Fibroblast of skin of abdomen (primary cell): ENCODE measurements at regions not wholly inside any gene's neighbourhood (a gene's known extent, or its start where the extent isn't known, plus 50 kb on each side); places are given as distances from the start of the nearest gene placed in this dataset.
"Not testable (repeated sequence)": the region's sequence is repeated elsewhere in the genome, so short reads cannot be mapped to it uniquely, and the experiment has no call there.

Experiments
- DNase-seq: peaks from one replicate; pipeline ENCODE4 v3.0.0-alpha.2; 2013

DNA sequence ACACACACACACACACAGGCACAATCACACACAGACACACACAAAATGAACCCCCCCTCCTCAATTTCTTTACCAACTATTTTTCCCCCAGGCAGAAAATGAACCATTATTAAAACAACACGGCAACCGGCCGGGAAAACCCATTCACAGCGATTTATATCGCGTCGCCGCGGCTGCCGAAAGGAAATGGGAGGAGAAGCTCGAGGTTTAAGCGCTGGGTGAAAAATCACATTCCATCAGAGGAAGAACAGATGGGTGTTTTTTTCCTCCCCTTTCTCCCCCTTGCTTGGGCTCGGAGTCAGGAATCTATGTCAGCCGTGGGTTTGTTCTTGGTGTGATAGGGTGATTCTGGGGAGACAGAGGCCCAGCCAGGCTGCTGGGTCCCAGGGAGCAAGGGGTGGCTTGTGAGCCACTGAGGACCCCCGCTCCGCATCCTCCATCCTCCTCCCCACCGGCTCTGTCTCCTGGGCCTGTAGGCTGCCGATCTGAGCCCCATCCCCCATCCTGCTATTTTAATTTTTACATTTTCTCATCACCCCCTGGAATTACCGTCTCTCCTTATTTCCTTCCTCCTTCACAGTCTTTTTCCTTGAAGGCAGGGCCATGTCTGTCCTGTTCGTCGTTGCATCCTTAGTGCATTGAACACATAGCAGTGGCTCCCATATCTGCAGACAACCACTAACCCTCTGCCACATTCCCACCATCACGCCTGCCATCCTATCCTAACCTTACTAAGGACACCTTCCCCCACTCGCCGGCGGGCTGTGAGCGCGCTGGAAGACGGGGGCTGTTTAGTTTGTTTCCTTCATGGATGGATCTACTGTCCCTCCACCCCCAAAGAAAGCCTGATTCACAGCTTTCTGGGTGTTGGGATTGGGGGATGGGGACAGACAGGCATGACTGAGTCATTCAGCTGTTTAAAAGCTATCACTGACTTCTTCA, 137.7 kb downstream of the CRLF3 start:
- peak; percentile 68 for DNase-seq

DNA sequence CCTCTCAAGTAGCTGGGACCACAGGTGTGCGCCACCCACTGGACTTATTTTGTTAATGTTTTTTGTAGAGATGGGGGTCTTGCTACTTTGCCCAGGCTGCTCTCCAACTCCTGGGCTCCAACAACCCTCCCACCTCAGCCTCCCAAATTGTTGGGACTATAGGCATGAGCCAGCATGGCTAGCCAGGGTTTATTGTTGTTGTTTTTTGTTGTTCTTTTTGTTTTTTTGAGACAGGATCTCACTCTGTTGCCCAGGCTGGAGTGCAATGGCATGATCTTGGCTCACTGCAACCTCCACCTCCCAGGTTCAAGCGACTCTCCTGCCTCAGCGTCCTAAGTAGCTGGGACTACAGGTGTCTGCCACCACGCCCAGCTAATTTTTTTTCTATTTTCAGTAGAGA, 142.2 kb downstream of the CRLF3 start:
- not testable (repeated sequence) for DNase-seq

DNA sequence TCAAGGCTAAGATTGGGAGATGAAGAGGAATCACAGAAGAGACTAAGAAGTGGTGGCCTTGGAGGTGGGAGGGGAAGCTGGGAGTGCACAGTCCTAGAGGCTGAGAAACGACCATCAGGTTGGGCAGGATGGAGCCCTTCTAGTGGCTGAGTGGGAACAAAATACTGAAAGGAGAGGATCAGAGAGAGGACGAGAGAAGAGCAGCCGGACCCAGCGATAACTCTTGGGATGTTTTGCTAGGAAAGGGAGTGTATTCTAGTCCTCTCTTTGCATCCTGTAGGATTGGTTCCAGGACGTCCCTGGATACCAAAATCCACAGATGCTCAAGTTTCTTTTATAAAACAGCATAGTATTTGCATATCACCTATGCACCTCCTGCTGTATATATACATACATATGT, 143.8 kb downstream of the CRLF3 start:
- DNase-seq, result not testable (repeated sequence)

DNA sequence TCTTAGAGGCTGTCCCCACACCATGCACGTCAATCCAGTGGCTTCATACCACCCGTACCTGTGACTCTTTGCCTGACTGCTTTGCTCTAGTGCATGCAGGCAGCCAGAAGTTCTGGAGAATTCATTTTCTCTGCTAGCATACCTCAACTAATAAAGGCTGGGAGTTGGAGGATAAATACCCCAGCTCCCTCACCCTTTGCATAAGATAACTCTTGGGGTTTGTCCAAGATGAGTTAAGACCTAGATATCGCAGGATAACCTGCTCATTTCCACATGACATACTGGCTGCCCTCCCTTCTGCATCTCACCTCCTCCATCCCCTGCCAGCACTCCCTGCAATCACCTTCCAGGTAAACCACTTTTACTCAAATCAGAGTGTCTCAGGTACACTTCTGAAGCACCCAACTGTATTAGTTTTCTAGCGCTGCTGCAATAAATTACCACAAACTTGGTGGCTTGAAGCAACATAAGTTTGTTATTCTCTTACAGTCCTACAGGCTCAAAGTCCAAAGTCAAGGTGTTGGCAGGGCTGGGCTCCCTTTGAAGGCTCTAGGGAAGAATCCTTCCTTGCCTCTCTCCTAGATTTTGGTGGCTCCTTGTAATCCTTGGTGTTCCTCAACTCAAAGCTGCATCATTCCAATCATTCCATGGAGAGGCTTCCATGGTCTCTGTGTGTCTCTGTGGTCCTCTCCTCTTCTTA, 146.8 kb downstream of the CRLF3 start:
- DNase-seq, result no peak

DNA sequence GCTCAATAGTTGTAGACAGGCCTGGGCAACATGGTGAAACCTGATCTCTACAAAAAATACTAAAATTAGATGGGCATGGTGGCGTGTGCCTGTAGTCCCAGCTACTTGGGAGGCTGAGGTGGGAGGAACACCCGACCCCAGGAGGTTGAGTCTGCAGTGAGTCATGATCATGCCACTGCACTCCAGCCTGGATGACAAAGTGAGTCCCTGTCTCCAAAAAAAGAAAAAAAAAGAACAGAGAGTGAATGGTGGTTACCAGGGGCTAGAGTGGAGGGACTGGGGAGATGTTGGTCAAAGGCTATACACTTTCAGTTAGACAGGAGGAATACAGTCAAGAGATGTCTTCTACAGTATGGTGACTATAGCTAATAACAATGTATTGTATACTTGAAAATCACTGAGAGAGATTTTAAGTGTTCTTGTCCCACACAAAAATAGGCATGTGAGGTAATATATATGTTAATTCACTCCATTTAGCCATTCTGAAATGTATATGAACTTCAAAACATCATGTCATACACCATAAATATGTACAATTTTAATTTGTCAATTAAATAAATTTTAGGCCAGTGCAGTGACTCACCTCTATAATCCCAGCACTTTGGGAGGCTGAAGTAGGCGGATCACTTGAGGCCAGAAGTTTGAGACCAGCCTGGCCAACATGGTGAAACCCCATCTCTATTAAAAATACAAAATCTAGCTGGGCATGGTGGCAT, 148.6 kb downstream of the CRLF3 start:
- DNase-seq, result not testable (repeated sequence)

DNA sequence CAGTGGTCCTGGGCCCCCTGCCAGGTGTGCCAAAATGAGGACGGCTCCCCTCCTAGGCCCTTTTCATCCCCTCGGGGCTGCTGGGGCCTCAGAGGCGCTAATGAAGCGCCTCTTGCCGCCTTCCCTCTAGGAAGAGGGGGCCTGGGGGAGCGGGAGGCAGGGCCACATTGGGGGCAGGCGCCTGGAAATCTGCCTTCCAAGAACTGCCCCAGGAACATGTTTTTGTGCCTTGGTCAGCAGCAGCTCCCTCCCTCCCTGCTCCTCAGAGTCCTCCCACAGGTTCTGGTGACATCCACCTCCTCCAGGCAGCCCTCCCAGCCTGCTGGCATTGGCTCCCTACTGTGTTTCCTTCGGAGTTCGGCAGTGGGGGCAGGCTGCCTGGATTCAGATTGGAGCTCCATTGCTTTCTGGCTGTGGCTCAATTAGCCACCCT, 155.3 kb downstream of the CRLF3 start:
- DNase-seq, result not testable (repeated sequence)

DNA sequence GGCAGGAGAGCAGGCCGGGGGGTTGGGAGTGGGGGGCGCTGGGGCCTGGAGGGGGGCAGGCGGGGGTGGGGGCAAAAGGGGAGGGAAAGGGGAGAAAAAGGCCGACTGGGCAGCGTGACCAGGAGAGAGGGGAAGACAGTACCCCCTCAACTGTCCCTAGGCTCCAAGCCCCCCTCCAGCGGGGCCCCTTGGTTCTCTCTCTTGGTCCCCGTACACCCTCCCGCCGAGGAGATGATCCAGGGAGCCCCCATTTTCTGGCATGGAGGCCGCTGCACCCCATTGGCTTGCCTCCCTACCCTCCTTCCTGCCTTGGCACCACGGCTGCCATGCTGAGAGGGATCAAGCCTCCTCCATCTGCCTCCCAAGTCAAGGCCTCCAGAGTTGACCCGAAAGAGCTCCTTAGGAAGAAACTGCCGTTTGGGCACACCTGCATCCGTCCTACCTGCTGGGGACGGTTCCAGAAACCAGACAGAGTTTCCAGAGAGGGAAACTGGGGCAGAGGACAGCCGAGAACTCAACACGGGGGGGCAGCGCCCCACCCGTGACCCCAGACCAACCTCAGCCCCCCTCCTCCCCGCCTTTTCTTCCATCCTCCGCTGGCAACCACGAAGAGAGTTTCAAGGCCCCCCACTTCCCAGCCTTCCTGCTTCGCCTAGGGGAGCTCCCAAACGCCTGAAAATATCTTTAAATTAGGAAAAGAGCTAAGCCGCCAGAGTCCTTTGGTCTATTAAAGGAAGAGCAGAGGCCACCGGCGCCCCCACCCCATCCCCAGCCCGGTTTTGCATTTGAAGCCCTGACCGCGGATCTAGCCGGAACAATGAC, 155.9 kb downstream of the CRLF3 start:
- DNase-seq, result not testable (repeated sequence)

DNA sequence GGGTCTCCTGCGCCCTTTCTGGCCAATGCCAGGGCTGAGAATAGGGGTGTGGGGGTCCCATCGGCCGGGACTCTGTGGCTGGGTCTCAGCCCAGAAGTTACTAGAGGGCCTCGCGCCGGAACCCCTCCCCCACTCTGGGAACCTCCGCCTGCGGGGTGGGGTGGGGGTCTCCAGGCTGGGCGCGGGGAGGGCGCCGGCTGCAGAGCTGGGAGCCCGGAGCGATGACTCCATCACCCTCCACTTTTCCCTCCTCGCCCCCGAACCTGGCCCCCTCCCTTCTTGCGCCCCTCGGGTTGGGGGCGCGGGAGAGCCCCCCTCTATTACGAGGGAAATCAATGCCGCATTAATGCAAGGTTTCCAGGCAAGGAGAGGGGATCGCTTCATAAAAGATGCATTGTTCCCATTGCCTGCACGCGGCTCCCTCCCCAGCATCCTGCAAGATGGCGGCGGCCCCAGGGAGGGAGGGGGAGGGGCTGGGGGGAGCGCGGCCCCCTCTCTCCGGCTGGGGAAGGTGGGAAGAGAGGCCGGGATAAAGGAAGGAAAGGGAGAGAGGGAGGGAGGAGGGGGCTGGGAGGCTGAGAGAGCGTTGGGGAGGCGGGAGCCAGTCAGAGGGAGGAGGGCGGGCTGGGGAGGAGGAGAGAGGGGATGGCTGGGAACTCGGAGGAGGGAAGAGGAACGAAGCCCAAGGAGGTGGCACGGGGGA, 156.7 kb downstream of the CRLF3 start:
- peak; percentile 91 for DNase-seq

DNA sequence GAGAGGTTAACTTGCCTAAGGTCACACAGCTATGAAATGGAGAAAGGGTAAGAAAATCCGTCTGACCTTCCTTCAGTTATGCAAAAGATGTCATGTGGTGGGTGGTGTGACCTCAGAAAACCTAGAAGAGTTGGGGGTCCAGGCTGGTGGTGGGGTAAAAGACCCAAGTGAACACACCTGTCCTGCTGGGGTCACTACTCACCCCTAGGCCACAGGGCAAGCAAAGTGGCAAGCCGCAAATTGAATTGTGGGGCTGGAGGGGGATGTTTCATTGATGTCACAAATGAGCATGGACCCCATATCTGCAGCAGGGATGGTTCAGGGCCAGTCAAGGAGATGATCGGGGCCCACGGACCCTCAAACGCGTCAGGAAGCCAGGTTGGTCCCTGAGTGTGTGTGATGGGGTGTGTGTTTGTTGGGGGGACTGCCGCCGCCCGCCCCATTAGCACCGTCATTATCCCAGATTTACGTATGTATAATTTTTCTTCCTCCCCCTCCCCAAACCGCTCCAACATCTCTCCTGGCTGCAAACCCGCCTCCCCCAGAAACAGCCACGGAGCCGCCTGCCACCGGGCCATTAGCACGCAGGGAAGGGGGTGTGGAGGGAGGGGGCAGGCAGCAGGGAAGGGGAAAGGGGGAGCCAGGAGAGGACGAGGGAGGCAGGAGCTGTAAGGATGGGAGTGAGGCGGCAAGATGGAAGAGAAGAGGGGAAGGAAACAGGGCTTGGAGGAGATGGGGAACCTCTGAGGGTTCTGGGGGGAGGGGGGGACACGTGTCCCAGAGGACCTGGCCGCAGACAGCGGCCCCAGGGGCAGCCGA, 157.4 kb downstream of the CRLF3 start:
- not testable (repeated sequence) for DNase-seq

DNA sequence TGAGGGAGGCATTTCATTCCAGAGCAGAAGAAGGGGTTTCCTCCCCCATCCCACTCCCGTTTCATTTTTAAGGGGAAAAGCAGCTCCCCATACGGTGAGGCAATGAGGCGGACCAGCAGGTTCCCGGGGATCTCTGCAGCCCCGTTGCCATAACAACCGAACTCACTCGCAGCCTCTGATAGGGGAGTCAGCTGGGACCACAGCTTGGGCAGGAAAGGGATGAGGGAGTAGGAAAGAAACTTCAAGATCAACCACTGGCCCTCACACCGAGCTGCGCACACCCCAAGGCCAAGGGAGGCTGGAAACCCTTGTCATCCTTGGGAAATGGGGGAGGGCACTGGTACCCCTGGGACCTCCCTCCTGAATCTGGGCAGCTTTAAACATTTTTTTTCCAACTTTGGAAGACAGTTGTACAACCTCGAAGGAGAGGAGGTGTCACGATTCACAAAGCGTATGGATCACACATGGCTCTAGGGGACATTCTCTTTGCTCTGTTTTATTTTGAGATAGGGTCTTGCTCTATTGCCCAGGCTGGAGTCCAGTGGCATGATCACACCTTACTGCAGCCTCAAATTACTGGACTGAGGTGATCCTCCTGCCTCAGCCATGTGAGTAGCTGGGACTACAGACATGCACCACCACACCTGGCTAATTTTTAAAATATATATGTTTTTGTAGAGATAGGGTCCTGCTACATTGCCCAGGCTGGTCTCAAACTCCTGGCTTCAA, 160.6 kb downstream of the CRLF3 start:
- DNase-seq, result peak; percentile 10

DNA sequence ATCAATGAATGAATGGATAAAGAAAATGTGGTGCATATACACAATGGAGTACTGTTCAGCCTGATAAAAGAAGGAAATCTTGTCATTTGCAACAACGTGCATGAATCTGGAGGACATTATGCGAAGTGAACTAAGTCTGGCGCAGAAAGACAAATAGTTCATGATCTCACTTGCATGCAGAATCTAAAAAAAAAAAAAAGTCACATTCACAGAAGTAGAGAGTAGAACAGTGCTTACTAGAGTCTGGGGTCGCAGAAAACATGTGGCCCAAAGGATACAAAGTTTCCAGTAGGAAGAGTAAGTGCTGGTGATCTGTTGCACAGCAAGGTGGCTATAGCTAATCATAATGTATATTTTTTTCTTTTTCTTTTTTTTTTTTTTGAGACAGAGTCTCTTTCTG, 167.3 kb downstream of the CRLF3 start:
- DNase-seq, result not testable (repeated sequence)

DNA sequence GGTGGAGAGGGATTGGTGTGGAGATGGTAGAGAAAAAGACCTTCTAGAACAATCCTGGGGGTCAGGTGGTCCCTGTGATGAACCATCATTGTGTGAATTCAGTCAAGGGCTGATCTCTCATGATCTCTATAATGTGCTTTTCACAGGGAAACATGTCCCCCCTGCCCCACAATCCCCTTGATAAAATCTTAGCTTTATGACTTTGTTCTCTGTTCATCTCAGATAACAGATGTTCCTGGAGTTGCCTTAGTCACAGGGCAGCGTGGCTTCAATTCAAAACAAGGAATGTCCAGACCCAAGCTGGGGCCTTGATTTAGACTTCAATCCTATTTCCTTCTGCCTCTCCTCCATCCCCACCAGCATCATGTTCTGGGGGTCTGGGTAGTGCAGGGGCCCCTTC, 171.5 kb downstream of the CRLF3 start:
- DNase-seq, result not testable (repeated sequence)

DNA sequence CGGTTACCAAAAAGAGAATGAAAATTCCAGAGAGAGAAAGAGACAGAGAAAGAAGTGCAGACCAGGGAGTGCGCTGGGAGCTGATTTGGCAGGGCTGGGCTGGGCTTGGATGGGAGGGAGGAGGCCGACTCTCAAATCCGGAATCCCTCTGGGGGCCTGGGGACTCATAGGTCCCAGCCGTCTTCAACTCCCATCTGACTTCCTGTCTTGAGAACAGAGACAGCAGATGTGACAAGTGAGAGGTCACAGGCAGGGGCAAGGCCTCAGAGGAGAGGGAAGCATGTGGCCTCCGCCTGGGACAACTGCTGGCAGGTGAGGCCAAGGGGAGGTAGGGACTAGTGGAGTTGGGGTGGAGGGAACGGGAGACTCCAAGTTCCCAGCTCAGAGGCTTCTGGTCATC, 172.9 kb downstream of the GOSR1 start:
- DNase-seq, result not testable (repeated sequence)

DNA sequence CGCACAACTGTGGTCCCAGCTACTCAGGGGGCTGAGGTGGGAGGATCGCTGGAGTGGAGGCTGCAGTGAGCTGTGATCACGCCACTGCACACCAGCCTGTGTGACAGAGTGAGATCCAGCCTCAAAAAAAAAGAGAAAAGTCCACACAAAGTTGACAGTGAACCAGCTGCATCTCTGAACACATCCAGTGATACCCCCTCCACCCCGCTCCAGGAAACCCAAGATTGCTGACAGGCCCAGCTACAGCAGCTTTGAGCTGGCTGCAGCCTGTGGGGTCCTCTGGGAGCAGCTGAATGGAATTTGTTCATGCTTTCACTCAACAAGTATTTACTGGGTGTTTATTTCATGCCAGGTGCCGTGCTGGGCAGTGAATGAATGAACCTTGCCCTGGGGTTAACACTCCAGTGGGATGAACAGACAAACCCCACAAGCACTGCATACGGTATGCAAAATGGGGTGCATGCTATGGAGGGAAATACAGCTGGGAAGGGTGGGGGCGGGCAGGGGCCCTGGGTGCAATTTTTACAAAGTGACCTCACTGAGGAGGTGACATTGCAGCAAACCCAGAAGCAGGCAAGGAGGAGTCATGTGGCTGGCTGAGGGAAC, 170.9 kb downstream of the GOSR1 start:
- DNase-seq, result not testable (repeated sequence)

DNA sequence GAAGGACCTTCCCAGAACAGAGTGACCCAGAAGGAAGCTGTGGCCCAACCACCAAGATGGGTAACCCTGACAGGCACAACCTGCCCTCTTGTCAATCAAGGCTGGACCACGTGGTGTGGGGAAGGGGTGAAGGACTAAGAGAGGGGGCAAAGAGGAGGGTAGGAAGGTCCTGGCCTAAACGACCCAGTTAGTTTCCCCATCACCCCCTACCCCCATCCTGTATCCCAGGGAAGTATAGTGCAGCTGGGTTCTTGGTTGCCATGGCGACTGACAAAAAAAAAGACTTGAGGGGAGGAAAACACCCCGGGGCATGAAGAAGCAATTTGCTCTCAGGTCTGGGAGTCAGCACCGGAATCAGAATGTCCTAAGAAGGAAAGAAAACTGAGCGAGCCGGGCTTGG, 168.7 kb downstream of the GOSR1 start:
- not testable (repeated sequence) for DNase-seq

DNA sequence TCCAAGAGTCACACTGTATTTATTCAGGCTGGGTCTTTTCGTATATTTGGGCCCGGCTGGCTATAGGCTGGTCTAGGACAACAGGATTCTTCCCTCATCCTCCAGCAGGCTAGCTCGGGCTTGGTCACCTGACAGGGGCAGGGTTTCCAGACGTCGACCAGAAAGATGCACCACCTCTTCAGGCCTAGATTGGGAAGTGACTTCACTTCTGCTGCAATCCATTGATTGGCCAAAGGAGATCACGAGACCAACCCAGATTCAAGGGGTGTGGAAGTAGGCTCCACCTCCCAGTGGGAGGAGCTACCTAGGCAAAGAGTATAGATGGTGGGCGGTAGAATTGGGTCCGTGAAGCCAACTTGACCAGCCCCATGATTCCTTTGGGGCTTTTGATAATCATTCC, 167.5 kb downstream of the GOSR1 start:
- not testable (repeated sequence) for DNase-seq

DNA sequence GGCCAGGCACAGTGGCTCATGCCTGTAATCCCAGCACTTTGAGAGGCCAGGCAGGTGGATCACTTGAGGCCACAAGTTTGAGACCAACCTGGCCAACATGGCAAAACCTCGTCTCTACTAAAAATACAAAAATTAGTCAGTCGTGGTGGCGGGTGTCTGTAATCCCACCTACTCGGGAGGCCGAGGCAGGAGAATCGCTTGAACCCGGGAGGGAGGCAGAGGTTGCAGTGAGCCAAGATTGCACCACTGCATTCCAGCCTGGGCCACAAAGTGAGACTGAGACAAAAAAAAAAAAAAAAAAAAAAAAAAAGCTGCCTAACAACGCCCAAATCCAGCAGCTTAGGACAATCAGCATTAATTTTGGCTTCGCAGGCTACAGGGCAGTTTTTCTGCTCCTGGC, 167.1 kb downstream of the GOSR1 start:
- DNase-seq, result not testable (repeated sequence)

DNA sequence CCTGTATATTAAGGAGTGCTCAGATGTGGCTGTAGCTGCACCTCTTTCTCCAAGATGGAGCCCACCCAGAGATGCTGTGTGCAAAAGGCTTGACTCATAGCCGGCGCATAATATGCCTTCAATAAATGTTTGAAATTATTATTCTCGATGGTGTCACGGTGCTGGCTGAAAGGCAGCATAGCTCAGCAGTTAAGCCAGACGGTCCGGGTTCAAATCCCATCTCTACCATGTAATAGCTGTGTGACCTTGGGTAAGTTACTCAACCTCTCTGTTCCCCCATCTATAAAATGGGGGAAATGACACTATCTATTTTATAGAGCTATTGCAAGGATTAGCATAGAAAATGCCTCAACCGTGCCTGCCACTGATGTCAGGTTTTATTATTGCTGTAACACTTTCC, 164.2 kb downstream of the GOSR1 start:
- not testable (repeated sequence) for DNase-seq

DNA sequence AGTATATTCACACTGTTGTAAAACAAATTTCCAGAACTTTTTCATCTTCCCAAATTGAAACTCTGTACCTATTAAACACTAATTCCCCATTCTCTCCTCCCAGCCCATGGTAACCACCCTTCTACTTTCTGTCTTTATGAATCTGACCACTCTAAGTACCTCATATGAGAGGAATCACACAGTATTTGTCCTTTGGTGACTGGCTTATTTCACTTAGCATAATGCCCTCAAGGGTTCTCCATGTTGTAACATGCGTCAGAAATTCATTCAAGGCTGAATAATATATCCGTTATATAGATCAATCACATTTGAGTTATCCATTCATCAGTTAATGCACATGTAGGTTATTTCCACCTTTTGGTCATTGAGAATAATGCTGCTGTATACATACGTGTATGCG, 162.2 kb downstream of the GOSR1 start:
- DNase-seq, result not testable (repeated sequence)
